ENCODE measurements at regions not wholly inside any gene's neighbourhood (a gene's known extent, or its start where the extent isn't known, plus 50 kb on each side); places are given as distances from the start of the nearest gene placed in this dataset.

- peak overlapping the region; percentile 17; the same call in 1 of the 2 replicates for H3K4me3 ChIP-seq (ENCODE audit: low read depth, low read length)
- no peak for TF ChIP-seq CTCF (IDR thresholded peaks at IDR 0.05; ENCODE audit: low read depth, low read length)
Measured at GRCh38 chr15:88987591-88987933, 74.4 kb upstream of the MFGE8 start.

- no peak for TF ChIP-seq CTCF (IDR thresholded peaks at IDR 0.05; ENCODE audit: low read depth, low read length)
- H3K4me3 ChIP-seq (ENCODE audit: low read depth, low read length) = peak overlapping the region; percentile 17; the same call in 1 of the 2 replicates
Measured at GRCh38 chr15:88987934-88988671, 74.9 kb upstream of the MFGE8 start.

- no peak for TF ChIP-seq CTCF (IDR thresholded peaks at IDR 0.05; ENCODE audit: low read depth, low read length)
Measured at GRCh38 chr15:88989578-88989977, 76.4 kb upstream of the MFGE8 start.

GRCh38 chr15:88990185-88990679 is 77.1 kb upstream of the MFGE8 start:
- H3K4me3 ChIP-seq (ENCODE audit: low read depth, low read length) = no peak overlapping the region
- TF ChIP-seq CTCF (IDR thresholded peaks at IDR 0.05; ENCODE audit: low read depth, low read length) = no peak

More at GRCh38 chr15:88989578-88989977, 76.4 kb upstream of the MFGE8 start:
- H3K4me3 ChIP-seq (ENCODE audit: low read depth, low read length) = peak overlapping the region; percentile 29

- H3K4me3 ChIP-seq (ENCODE audit: low read depth, low read length) = no peak overlapping the region
- TF ChIP-seq CTCF (IDR thresholded peaks at IDR 0.05; ENCODE audit: low read depth, low read length) = no peak
Measured at GRCh38 chr15:88992216-88992615, 79.0 kb upstream of the MFGE8 start.

- H3K4me3 ChIP-seq (ENCODE audit: low read depth, low read length) = no peak overlapping the region
Measured at GRCh38 chr15:88992912-88993376, 79.8 kb upstream of the MFGE8 start.

More at GRCh38 chr15:88992912-88993376, 79.8 kb upstream of the MFGE8 start:
- TF ChIP-seq CTCF (IDR thresholded peaks at IDR 0.05; ENCODE audit: low read depth, low read length) = no peak
